GM12878 (cell line): ENCODE measurements at regions not wholly inside any gene's neighbourhood (a gene's known extent, or its start where the extent isn't known, plus 50 kb on each side); places are given as distances from the start of the nearest gene placed in this dataset.

Experiments used
- CREM ChIP-seq: IDR thresholded peaks from 2 replicates; pipeline ENCODE4 v1.6.1; 2014; ENCODE audit warnings: antibody characterized with exemption, low read depth
- EZH2 ChIP-seq: IDR thresholded peaks from 2 replicates; pipeline ENCODE4 v1.6.1; 2012; ENCODE audit warnings: low read depth, mild to moderate bottlenecking, control low read depth, inconsistent platforms, low read length, borderline replicate concordance; ENCODE audit not compliant: control insufficient read depth
- SP1 ChIP-seq: IDR thresholded peaks from one replicate; pipeline ENCODE4 v1.6.1; 2011; ENCODE audit warnings: low read depth, low read length
- SUZ12 ChIP-seq: fragments of 200-600 bp; sonication (generic); IDR thresholded peaks from one replicate; pipeline ENCODE4 v1.6.1; 2018; ENCODE audit warnings: antibody characterized with exemption, mild to moderate bottlenecking; ENCODE audit not compliant: unreplicated experiment
- ZZZ3 ChIP-seq: IDR thresholded peaks from 2 replicates; pipeline ENCODE4 v1.6.1; 2011; ENCODE audit warnings: low read depth; ENCODE audit not compliant: control insufficient read depth, insufficient read length
- TF ChIP-seq, protein P1 (sequence below), 3 experiments: IDR thresholded peaks in 2 of 3; conservative IDR thresholded peaks in 1 of 3; 2 replicates each; pipeline ENCODE4 v1.5.1; 2011; ENCODE audit warnings: low read depth in 3 of 3, low read length in 3 of 3, mild to moderate bottlenecking in 3 of 3, control low read depth in 2 of 3, moderate library complexity in 2 of 3, inconsistent platforms in 1 of 3, mixed read lengths in 1 of 3; ENCODE audit not compliant: control insufficient read depth in 2 of 3, insufficient read depth in 1 of 3; ENCODE audit errors: extremely low read depth in 1 of 3

GRCh38 chr7:24051651-24052050, 232.3 kb upstream of the NPY start:
- TF ChIP-seq CREM: no peak
- no peak for TF ChIP-seq ZZZ3
- TF ChIP-seq SUZ12: no peak
- no peak for TF ChIP-seq SP1
- no peak for TF ChIP-seq EZH2
- TF ChIP-seq, protein P1, sequence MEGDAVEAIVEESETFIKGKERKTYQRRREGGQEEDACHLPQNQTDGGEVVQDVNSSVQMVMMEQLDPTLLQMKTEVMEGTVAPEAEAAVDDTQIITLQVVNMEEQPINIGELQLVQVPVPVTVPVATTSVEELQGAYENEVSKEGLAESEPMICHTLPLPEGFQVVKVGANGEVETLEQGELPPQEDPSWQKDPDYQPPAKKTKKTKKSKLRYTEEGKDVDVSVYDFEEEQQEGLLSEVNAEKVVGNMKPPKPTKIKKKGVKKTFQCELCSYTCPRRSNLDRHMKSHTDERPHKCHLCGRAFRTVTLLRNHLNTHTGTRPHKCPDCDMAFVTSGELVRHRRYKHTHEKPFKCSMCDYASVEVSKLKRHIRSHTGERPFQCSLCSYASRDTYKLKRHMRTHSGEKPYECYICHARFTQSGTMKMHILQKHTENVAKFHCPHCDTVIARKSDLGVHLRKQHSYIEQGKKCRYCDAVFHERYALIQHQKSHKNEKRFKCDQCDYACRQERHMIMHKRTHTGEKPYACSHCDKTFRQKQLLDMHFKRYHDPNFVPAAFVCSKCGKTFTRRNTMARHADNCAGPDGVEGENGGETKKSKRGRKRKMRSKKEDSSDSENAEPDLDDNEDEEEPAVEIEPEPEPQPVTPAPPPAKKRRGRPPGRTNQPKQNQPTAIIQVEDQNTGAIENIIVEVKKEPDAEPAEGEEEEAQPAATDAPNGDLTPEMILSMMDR (IDR thresholded peaks at IDR 0.05 in 2 of 3, conservative IDR thresholded peaks at IDR 0.05 in 1 of 3; ENCODE audit: control insufficient read depth in 2 of 3, extremely low read depth in 1 of 3, insufficient read depth in 1 of 3, low read depth in 3 of 3, low read length in 3 of 3): no peak
